ENCODE measurements at regions not wholly inside any gene's neighbourhood (a gene's known extent, or its start where the extent isn't known, plus 50 kb on each side); places are given as distances from the start of the nearest gene placed in this dataset.

DNA sequence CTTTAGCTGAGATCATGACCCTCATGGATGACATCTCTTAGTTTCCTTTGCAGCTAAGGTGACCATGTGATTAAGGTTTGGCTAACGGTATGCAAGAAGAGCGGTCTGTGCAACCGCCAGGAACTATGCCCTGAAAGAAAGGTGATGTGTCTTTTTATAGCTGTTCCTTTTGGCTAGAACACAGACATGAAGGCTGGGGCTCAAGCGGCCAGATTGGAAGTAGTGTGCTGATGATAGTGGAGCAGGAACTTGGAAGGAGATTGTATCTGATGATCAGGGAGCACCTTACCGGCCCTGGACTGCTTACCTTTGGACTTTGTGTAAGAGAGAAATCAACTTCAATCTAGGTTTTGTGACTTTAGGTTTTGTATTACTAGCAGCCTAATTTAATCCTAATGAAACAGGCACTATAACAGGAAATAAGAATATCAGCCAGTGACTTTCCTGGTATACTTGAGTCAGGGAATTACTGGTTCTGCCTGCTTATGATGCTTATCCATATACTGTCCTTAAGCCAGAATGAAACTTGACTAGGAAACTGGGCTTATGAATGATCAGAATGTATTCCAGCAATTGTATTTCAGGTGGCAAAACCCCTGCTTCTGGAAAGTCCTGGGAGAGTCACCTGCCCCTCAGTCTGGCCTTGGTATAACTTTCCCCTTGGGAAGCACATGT lies 164.3 kb upstream of the LRIG1 start:
- no peak for TF ChIP-seq POLR2A (IDR thresholded peaks at IDR 0.05)
- TF ChIP-seq, protein P1, sequence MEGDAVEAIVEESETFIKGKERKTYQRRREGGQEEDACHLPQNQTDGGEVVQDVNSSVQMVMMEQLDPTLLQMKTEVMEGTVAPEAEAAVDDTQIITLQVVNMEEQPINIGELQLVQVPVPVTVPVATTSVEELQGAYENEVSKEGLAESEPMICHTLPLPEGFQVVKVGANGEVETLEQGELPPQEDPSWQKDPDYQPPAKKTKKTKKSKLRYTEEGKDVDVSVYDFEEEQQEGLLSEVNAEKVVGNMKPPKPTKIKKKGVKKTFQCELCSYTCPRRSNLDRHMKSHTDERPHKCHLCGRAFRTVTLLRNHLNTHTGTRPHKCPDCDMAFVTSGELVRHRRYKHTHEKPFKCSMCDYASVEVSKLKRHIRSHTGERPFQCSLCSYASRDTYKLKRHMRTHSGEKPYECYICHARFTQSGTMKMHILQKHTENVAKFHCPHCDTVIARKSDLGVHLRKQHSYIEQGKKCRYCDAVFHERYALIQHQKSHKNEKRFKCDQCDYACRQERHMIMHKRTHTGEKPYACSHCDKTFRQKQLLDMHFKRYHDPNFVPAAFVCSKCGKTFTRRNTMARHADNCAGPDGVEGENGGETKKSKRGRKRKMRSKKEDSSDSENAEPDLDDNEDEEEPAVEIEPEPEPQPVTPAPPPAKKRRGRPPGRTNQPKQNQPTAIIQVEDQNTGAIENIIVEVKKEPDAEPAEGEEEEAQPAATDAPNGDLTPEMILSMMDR (IDR thresholded peaks at IDR 0.05): no peak
